DMS53 treated with DMSO at 0.1 percent for 48 hours (cell line): ENCODE measurements at regions not wholly inside any gene's neighbourhood (a gene's known extent, or its start where the extent isn't known, plus 50 kb on each side); places are given as distances from the start of the nearest gene placed in this dataset.

ENCODE experiments used
- DNase-seq: peaks from one replicate; lab custom pipeline; 2025; ENCODE audit not compliant: unreplicated experiment; lab: John Stamatoyannopoulos, UW

DNA sequence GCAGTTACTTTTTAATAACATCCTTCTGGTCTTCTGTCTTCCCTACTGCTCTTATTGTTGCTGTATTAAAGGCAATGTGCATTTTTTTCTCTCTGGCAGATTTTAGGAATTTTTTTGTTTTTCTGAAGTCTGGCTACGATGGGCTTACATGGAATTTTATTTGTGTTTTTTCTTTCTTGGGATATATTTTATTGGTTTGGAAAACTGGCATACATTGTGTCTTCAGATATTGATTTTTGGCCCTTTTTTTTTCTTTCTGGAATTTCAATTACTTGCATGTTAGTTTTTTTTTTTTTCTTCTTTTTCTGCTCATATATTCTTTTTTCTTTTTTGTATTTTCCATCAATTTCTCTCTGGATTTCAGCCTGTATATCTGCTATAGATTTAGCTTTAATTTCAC is 442.1 kb upstream of the TRIB2 start:
- no peak for DNase-seq

GRCh38 chr2:12277241-12278034 is 439.3 kb upstream of the TRIB2 start:
- no peak for DNase-seq

GRCh38 chr2:12278217-12278750 is 438.5 kb upstream of the TRIB2 start:
- no peak for DNase-seq

- DNase-seq, result no peak
Observed at GRCh38 chr2:12282780-12283695, 433.7 kb upstream of the TRIB2 start.

DNA sequence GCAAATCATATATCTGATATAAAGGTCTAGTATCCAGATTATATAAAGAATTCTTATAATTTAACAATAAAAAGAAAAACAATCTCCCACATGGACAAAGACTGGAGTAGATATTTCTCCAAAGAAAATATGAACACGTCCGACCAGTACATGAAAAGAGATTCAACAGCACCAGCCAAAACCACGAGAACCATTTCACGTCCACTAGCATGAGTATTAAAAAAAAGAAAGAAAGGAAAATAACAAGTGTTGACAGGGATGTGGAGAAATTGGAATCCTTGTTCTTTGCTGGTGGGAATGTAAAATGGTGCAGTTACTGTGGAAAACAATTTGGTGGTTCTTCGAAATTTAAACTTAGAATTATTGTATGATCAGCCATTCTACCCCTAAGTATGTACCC is 432.7 kb upstream of the TRIB2 start:
- no peak for DNase-seq

DNA sequence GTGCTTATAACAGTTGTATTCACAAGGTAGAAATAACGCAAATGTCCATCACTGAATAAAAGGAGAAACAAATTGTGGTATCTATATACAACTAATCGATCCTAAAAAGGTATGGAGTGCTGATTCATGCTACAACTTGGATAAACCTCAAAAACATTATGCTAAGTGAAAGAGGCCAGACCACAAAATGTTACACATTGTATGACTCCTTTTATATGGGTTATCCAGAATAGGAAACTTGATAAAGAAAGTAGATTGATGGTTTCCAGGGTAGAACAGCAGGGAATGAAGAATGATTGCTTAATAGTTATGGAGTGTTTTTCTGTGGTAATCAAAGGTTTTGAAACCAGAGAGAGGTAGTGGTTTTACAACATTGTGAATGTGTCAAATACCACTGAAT is 432.2 kb upstream of the TRIB2 start:
- DNase-seq, result no peak

GRCh38 chr2:12286347-12286746 is 430.4 kb upstream of the TRIB2 start:
- no peak for DNase-seq

DNA sequence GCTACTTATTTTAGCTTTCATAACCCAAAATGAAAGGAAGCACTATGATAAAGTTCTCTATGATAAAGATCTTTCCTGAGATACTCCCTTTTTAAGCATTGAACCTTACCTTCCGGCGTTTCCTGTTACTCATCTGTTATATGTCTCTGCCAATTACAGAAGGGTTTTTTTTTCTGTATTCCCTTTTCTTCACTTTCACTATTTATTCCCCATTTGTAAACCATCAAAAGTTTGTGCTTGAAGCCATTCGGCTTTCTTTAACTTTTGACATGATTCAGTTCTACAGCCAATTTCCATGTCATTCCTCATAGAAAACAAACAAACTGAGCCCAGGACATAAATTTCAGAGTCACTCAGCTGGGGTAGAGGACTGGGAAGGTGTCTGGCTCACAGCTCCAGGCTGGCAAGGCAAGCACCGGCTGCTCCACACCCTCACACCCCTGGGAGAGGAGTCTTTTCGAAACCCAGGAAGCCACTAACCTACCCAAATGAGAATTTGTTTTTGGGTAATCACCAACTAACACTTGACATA is 429.4 kb upstream of the TRIB2 start:
- DNase-seq, result no peak

DNA sequence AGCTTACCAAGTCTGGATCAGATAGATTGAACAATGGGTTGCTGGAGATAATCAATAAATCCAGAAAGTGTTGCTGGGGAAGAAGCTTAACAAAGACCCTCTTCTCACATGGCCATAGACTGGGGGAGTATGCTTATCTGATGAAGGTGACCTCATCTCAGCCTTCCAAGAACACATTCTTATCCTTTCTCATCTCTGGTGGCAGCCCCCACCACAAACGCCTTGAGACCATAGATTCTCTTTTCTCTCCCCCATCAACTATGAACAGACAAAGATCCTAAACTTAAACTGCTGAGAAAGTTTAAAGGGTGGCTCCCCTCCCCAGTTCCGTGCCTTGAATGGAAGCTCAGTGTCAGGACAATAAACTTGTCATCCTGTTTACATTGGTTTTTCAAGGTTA is 428.7 kb upstream of the TRIB2 start:
- DNase-seq, result no peak

DNA sequence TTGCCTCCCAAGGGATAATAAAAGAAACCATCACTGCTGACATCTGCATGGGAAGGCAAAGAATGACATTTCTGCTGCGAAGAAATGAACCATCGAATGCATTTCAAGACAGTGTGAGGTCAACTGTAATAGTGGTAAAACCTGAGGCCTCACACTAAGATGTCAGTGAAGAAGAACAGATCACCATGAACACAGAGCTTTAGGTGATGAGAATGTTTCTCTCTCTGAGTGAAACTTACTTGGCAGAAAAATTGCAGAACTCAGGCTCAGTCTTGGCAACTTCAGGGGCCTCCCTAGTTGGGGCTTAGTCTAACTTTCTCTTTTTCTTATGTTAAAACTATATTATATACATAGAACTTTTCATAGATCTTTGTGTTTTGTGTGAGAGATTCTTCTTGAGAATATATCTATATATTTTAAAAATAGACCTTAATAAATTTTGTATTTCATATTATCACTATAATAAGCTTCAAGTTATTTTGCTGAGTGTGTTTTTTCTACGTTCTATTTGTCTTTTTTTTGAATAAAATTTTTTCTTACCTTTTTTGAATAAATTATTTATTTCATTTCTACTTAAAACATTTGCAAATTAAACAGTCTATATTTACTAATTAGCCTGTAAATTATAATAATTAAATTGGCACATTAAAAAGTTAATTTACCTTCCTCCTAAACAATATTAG is 427.5 kb upstream of the TRIB2 start:
- no peak for DNase-seq

- no peak for DNase-seq
Observed at GRCh38 chr2:12291303-12291702, 425.4 kb upstream of the TRIB2 start.

DNA sequence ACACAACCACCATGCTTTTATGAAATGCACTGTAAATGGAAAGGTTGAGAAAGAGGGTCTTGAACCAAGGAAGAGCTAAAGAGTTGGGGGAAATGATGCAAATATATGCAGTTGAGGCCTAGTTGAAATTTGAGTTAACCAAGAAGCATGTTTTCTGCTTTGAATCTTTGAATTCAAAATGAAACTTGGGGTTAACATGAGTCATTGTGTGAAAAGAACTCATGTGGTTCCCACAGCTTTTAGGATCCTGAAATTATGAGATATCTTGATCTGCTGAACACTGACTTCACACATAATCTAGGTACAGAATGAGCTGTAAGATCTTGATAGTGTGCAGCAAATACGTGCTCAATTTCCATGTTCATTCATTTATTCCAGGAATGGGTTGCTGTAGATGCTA is 422.9 kb upstream of the TRIB2 start:
- DNase-seq, result no peak

- no peak for DNase-seq
Observed at GRCh38 chr2:12295856-12296519, 420.7 kb upstream of the TRIB2 start.

DNA sequence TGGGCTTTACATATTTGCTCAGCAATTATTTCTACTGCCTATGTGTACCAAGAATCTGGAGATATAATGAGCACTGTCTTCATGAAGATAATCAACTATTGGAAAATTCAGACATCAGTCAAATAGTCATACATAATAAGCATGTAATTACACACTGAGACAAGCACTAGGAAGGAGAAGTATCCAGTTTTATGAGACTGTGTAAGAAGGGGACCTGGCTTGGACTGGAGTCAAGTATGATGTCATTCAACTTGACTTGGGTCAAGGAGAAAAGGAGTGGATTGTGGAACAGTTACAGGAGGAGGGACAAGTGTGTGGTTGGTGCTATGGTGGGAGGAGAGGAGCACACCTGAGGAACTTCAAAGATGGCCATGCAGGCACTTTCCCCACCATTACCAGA is 419.8 kb upstream of the TRIB2 start:
- DNase-seq, result peak; percentile 8

GRCh38 chr2:12298352-12298751 is 418.4 kb upstream of the TRIB2 start:
- DNase-seq, result no peak

DNA sequence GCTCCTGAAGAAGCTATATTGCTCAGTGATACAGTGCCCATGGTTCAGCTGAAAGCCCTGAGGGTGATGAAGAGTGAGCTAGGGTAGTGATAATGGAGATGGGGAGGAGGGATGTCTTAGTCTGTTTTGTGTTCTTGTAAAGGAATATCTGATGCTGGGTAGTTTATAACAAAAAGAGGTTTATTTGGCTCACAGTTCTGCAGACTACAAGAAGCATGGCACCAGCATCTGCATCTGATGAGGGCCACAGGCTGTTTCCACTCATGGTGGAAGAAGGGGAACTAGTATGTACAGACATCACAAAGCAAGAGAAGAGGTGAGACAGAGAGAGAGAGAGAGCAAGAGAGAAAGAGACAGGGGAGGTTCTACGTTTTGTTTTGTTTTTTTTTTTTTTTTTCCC is 417.3 kb upstream of the TRIB2 start:
- DNase-seq, result no peak

DNA sequence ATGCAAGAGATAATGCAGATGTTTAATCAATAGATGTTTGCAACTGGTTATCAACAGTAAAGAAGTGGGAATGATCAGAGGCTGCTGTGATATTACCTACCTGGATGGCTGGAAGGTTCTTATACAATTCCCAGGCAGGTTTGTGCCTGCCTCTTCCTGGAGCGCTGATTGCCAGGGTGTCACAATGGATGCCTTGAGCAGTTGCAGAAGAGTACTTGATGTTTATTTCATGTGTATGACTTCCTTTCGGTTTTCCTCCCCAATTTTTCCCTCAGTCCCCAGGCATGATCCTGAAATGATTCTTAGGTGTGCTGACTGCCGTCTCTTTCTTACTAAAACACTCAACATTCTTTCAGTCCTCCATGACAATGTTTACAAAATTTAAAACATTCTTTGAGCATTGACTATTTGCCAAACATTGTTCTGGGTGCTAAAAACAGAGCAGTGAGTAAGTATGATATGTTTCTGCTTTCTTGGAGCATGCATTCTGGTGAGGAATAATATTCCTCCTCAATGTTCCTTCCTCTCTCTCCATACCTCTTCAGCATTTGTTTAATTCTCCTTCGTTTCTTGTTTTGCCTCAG is 416.6 kb upstream of the TRIB2 start:
- DNase-seq, result no peak

DNA sequence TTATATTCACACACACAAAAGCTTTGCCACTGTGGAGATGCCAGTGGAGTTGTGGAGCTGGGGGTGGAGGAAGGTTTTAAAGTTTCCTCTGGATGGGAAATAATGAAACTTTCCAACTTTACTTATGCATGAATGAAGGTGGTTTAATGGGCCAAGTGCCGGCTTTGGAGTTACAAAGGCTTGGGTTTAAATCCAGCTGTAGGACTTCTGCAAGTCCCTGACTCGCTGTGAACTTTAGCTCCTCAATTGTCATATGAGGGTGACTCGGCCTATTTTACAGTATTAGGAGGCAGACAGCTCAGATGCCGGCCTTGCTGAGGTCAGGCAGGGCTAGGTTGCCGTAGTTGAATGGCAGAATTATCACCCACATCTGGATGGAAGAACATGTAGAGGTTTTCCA is 415.8 kb upstream of the TRIB2 start:
- no peak for DNase-seq

DNA sequence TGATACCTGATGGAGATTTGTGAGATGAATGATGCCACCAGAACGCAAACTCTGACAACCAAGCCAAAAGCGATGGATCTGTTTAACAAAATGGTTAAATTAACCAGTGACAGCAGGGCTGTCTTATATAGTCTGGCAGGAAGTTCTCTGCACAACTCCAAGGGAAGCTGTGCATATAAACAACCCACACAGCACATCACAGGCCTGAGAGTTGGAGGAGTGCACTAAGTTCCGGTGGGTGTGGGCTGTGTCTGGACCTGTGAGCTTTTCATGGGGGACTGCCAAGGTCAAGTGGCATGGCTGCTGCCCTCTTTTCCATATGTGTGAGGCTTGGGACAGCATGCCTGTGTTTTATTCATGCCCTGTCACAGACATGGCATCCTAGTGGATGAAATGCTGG is 414.6 kb upstream of the TRIB2 start:
- DNase-seq, result no peak

- no peak for DNase-seq
Observed at GRCh38 chr2:12302691-12303090, 414.0 kb upstream of the TRIB2 start.
